A549 (cell line): ENCODE measurements at regions not wholly inside any gene's neighbourhood (a gene's known extent, or its start where the extent isn't known, plus 50 kb on each side); places are given as distances from the start of the nearest gene placed in this dataset.
A peak's percentile ranks its signal among the peaks of the same experiment; 100 is the strongest.

ENCODE experiments used
- ATAC-seq, 2 experiments: fragments of 200-7000 bp in 1 of 2; fragments of >200 bp in 1 of 2; cut with Nextera tagmentation in 1 of 2; cut with Tn5 transposase in 1 of 2; 3 replicates each; pipeline versions ENCODE4 v1.8.0 to v1.9.1; 2018 to 2020; ENCODE audit warnings: mild to moderate bottlenecking in 1 of 2, moderate library complexity in 1 of 2
- CTCF ChIA-PET: fragments of 300-600 bp; sonication (Branson Sonifier 250); formaldehyde crosslinking; extraction: SDS; loops from one replicate; lab custom pipeline; 2021; ENCODE audit warnings: antibody characterized with exemption, inconsistent platforms; lab: Yijun Ruan, JAX
- POLR2A ChIA-PET: fragments of 350-600 bp; formaldehyde crosslinking; extraction: SDS; loops from one replicate; lab custom pipeline; 2021; ENCODE audit warnings: antibody characterized with exemption, inconsistent platforms; lab: Yijun Ruan, JAX
- DNase-seq, 2 experiments: peaks; one replicate each; pipeline versions ENCODE4 v3.0.0 to v3.0.0-alpha.2; 2011 to 2016; ENCODE audit warnings: low read depth in 1 of 2, low spot score in 1 of 2
- FAIRE-seq: peaks from 2 replicates; lab custom pipeline; 2011; peaks lifted over from hg19 to GRCh38; lab: Jason Lieb, UNC
- H3K27ac ChIP-seq, 2 experiments: fragments of >200 bp; sonication (Bioruptor Twin); formaldehyde crosslinking; 3 replicates each; pipeline ENCODE4 v1.5.1; 2016 to 2017
- H3K4me1 ChIP-seq: fragments of >200 bp; sonication (Bioruptor Twin); formaldehyde crosslinking; 3 replicates; pipeline ENCODE4 v1.6.1; 2016
- H3K4me2 ChIP-seq: fragments of >200 bp; sonication (Bioruptor Twin); formaldehyde crosslinking; 3 replicates; pipeline ENCODE4 v1.6.1; 2016
- H3K4me3 ChIP-seq: fragments of >200 bp; sonication (Bioruptor Twin); formaldehyde crosslinking; 3 replicates; pipeline ENCODE4 v1.5.1; 2016
- H3K9me3 ChIP-seq: fragments of >200 bp; sonication (Bioruptor Twin); formaldehyde crosslinking; 3 replicates; pipeline ENCODE4 v1.6.1; 2016
- CHD2 ChIP-seq: fragments of 150-350 bp; IDR thresholded peaks from 2 replicates; pipeline ENCODE4 v1.6.1; 2014; ENCODE audit warnings: low read length; ENCODE audit not compliant: partially characterized antibody
- ESRRA ChIP-seq: fragments of 150-350 bp; IDR thresholded peaks from 2 replicates; pipeline ENCODE4 v1.6.1; 2014; ENCODE audit warnings: mild to moderate bottlenecking, low read length, borderline replicate concordance
- FOSB ChIP-seq: fragments of 250-450 bp; sonication (Bioruptor Pico); IDR thresholded peaks from 2 replicates; pipeline ENCODE4 v1.5.0; 2020; ENCODE audit warnings: mild to moderate bottlenecking, moderate library complexity
- FOSL2 ChIP-seq, 2 experiments: fragments of 450-650 bp in 1 of 2; fragments of >200 bp in 1 of 2; sonication (Bioruptor Twin) in 1 of 2; formaldehyde crosslinking; IDR thresholded peaks; 2 replicates each; pipeline versions ENCODE4 v1.5.0 to v1.6.1; 2016 to 2020; ENCODE audit warnings: mild to moderate bottlenecking in 1 of 2, moderate library complexity in 1 of 2
- GATA3 ChIP-seq: IDR thresholded peaks from 2 replicates; pipeline ENCODE4 v1.6.1; 2012; ENCODE audit warnings: borderline replicate concordance
- HDAC2 ChIP-seq: fragments of 200-600 bp; sonication (generic); IDR thresholded peaks from 2 replicates; pipeline ENCODE4 v1.6.1; 2016
- HOXA7 ChIP-seq: fragments of 250-450 bp; sonication (Bioruptor Pico); IDR thresholded peaks from 2 replicates; pipeline ENCODE4 v1.5.0; 2020; ENCODE audit warnings: mild to moderate bottlenecking, moderate library complexity
- HOXB13 ChIP-seq: fragments of 250-450 bp; sonication (Bioruptor Pico); IDR thresholded peaks from 2 replicates; pipeline ENCODE4 v1.5.0; 2020; ENCODE audit warnings: low read depth, mild to moderate bottlenecking, moderate library complexity
- HOXB5 ChIP-seq: fragments of 250-450 bp; sonication (Bioruptor Pico); IDR thresholded peaks from 2 replicates; pipeline ENCODE4 v1.5.0; 2020; ENCODE audit warnings: mild to moderate bottlenecking, moderate library complexity
- KDM1A ChIP-seq: fragments of 200-600 bp; sonication (generic); IDR thresholded peaks from 2 replicates; pipeline ENCODE4 v1.6.1; 2016; ENCODE audit warnings: low read depth, mild to moderate bottlenecking
- KDM5A ChIP-seq: fragments of 200-600 bp; sonication (generic); IDR thresholded peaks from 2 replicates; pipeline ENCODE4 v1.6.1; 2016; ENCODE audit warnings: antibody characterized with exemption, mild to moderate bottlenecking
- MAFK ChIP-seq: fragments of 450-650 bp; IDR thresholded peaks from 2 replicates; pipeline ENCODE4 v1.6.1; 2014; ENCODE audit not compliant: partially characterized antibody
- MYC ChIP-seq: IDR thresholded peaks from 2 replicates; pipeline ENCODE4 v1.6.1; 2012; ENCODE audit warnings: mild to moderate bottlenecking, inconsistent platforms, low read length, improper control_type of control experiment, borderline replicate concordance
- NFE2L2 ChIP-seq: fragments of 150-350 bp; conservative IDR thresholded peaks from 2 replicates; pipeline ENCODE4 v1.6.1; 2014; ENCODE audit warnings: low read length
- NR3C1 ChIP-seq: fragments of >200 bp; sonication (Bioruptor Twin); formaldehyde crosslinking; IDR thresholded peaks from 3 replicates; pipeline ENCODE4 v1.6.1; 2017
- PHF8 ChIP-seq: fragments of 200-600 bp; sonication (generic); IDR thresholded peaks from 2 replicates; pipeline ENCODE4 v1.6.1; 2016; ENCODE audit warnings: low read depth, mild to moderate bottlenecking, antibody characterized with exemption, moderate library complexity, borderline replicate concordance
- POLR2AphosphoS2 ChIP-seq: conservative IDR thresholded peaks from 2 replicates; pipeline ENCODE4 v1.6.1; 2012; ENCODE audit warnings: low read length, improper control_type of control experiment, inconsistent platforms
- RCOR1 ChIP-seq: fragments of 150-350 bp; IDR thresholded peaks from 2 replicates; pipeline ENCODE4 v1.6.1; 2014; ENCODE audit warnings: antibody characterized with exemption, low read length, low read depth
- RNF2 ChIP-seq: fragments of 200-600 bp; sonication (generic); IDR thresholded peaks from 2 replicates; pipeline ENCODE4 v1.6.1; 2016; ENCODE audit warnings: low read depth, mild to moderate bottlenecking, antibody characterized with exemption, moderate library complexity, borderline replicate concordance
- ZC3H11A ChIP-seq: fragments of 450-650 bp; IDR thresholded peaks from 2 replicates; pipeline ENCODE4 v1.6.1; 2014; ENCODE audit warnings: antibody characterized with exemption, mild to moderate bottlenecking
- ZFP36 ChIP-seq: fragments of 450-650 bp; IDR thresholded peaks from 2 replicates; pipeline ENCODE4 v1.6.1; 2014; ENCODE audit warnings: borderline replicate concordance; ENCODE audit not compliant: partially characterized antibody
- ZNF302 ChIP-seq: fragments of 250-450 bp; sonication (Bioruptor Pico); IDR thresholded peaks from 2 replicates; pipeline ENCODE4 v1.9.0; 2021; ENCODE audit warnings: inconsistent platforms, mild to moderate bottlenecking, moderate library complexity
- ZSCAN20 ChIP-seq: fragments of 250-450 bp; sonication (Bioruptor Pico); IDR thresholded peaks from 2 replicates; pipeline ENCODE4 v1.8.0; 2022; ENCODE audit warnings: mild to moderate bottlenecking, moderate library complexity
- WGBS: methylation state at CpG from one replicate; pipeline ENCODE4 v1.1.6; 2017; ENCODE audit errors: missing lambda C conversion rate; 5-methylcytosine and 5-hydroxymethylcytosine counted together
- TF ChIP-seq, protein P1 (sequence below): fragments of 250-450 bp; sonication (Bioruptor Pico); IDR thresholded peaks from 2 replicates; pipeline ENCODE4 v1.5.0; 2021; ENCODE audit warnings: mild to moderate bottlenecking, moderate library complexity, borderline replicate concordance
- TF ChIP-seq, protein P2 (sequence below): fragments of 450-650 bp; IDR thresholded peaks from 2 replicates; pipeline ENCODE4 v1.6.1; 2014; ENCODE audit warnings: antibody characterized with exemption
- TF ChIP-seq, protein P3 (sequence below): fragments of 200-600 bp; sonication (generic); IDR thresholded peaks from 2 replicates; pipeline ENCODE4 v1.6.1; 2016; ENCODE audit warnings: antibody characterized with exemption, mild to moderate bottlenecking, moderate library complexity
- TF ChIP-seq, protein P4 (sequence below): fragments of >200 bp; sonication (Bioruptor Twin); formaldehyde crosslinking; IDR thresholded peaks from 3 replicates; pipeline ENCODE4 v1.6.1; 2016
- TF ChIP-seq, protein P5 (sequence below): IDR thresholded peaks from 2 replicates; pipeline ENCODE4 v1.6.1; 2012

DNA sequence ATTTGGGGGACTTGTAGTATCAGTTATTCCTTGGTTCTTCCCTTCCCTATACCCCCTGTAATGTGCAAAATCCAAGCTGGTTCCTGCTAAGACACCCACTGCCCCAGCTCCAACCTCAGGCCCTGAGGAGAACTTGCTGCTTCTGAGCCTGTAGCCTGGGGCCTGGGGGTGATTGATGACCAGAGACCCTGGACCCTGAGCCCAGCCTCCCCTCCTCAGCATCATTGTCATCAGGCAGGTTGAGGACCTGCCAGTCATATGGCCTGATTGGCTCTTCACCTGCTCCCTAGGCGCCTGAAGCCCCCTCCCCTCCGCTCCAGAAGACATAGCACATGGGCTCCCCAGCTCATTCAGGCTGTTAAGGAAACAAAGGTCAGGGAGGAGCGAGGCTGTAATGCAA is 73.8 kb upstream of the YWHAQ start:
- no peak for FAIRE-seq
- CTCF ChIA-PET, result interaction anchor here (0.6 to 3.8 kb wide), 10 partner anchors 10 to 413 kb away, joined by 3 to 27 read pairs (median 6); no protein-coding TSS in a partner anchor

DNA sequence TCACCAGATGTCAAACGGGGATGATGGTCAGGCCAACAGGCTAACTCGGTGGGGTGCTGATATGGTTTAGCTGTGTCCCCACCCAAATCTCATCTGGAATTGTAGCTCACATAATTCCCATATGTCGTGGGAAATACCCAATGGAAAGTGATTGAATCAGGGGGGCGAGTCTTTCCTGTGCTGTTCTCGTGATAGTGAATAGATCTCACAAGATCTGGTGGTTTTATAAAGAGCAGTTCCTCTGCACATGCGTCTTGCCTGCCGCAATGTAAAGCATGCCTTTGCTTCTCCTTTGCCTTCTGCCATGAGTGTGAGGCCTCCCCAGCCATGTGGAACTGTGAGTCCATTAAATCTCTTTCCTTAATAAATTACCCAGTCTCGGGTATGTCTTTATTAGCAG is 74.4 kb upstream of the YWHAQ start:
- Histone ChIP-seq H3K27ac (peak overlapping the region; percentile 91 to 95), H3K9me3 (0 out of 3 replicates have a peak, but pooled peaks cover 3% of the 10 kb centered on the region), H3K4me1 (peaks cover 34% of the 10 kb centered on the region), H3K4me2 (no peak overlapping the region), H3K4me3 (no peak overlapping the region)
- ATAC-seq (no peak), FAIRE-seq (no peak), DNase-seq (no peak)
- ChIA-PET POLR2A (interaction anchor here (0.7 kb wide), 1 partner anchor 74 kb away, joined by 3 read pairs; the partner anchor contains the start of gene YWHAQ), CTCF (interaction anchor here (0.6 to 3.8 kb wide), 5 partner anchors 9 to 65 kb away, joined by 3 to 27 read pairs (median 6); no protein-coding TSS in a partner anchor)
- WGBS, result 89% methylated on average over 8 of the region's 8 CpGs
- TF ChIP-seq FOSB (CRISPR knock-in tag) (no peak), FOSL2 (IDR thresholded peaks at IDR 0.05) (no peak), FOSL2 (CRISPR knock-in tag; IDR thresholded peaks at IDR 0.05) (no peak), KDM1A (no peak), KDM5A (no peak), CHD2 (no peak), MYC (no peak), ZSCAN20 (CRISPR knock-in tag) (no peak), HOXA7 (CRISPR knock-in tag) (no peak), PHF8 (no peak), HOXB5 (no peak), ZFP36 (no peak), MAFK (no peak), HDAC2 (no peak), GATA3 (no peak)
- TF ChIP-seq, protein P1, sequence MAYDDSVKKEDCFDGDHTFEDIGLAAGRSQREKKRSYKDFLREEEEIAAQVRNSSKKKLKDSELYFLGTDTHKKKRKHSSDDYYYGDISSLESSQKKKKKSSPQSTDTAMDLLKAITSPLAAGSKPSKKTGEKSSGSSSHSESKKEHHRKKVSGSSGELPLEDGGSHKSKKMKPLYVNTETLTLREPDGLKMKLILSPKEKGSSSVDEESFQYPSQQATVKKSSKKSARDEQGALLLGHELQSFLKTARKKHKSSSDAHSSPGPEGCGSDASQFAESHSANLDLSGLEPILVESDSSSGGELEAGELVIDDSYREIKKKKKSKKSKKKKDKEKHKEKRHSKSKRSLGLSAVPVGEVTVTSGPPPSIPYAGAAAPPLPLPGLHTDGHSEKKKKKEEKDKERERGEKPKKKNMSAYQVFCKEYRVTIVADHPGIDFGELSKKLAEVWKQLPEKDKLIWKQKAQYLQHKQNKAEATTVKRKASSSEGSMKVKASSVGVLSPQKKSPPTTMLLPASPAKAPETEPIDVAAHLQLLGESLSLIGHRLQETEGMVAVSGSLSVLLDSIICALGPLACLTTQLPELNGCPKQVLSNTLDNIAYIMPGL (CRISPR knock-in tag), result no peak

More for the DNA sequence above, 73.8 kb upstream of the YWHAQ start:
- 93% methylated on average over 3 of the region's 3 CpGs for WGBS
- POLR2A ChIA-PET, result interaction anchor here (2.6 kb wide), 1 partner anchor 74 kb away, joined by 44 read pairs; the partner anchor contains the start of gene YWHAQ
- no peak for ATAC-seq
- H3K9me3 ChIP-seq, result 0 out of 3 replicates have a peak, but pooled peaks cover under 1% of the 10 kb centered on the region
- no peak overlapping the region for H3K4me3 ChIP-seq
- peak overlapping the region; percentile 83; the same call in 2 of the 3 replicates for H3K4me2 ChIP-seq
- no peak for DNase-seq
- peaks cover 38% of the 10 kb centered on the region for H3K4me1 ChIP-seq
- peak overlapping the region; percentile 91 to 95 for H3K27ac ChIP-seq
- no peak for TF ChIP-seq MAFK
- no peak for TF ChIP-seq HOXB5
- TF ChIP-seq ZNF302, result no peak
- no peak for TF ChIP-seq HDAC2
- no peak for TF ChIP-seq ZSCAN20 (CRISPR knock-in tag)
- no peak for TF ChIP-seq HOXB13 (CRISPR knock-in tag)
- TF ChIP-seq, protein P2, sequence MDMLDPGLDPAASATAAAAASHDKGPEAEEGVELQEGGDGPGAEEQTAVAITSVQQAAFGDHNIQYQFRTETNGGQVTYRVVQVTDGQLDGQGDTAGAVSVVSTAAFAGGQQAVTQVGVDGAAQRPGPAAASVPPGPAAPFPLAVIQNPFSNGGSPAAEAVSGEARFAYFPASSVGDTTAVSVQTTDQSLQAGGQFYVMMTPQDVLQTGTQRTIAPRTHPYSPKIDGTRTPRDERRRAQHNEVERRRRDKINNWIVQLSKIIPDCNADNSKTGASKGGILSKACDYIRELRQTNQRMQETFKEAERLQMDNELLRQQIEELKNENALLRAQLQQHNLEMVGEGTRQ, result no peak
- TF ChIP-seq, protein P3, sequence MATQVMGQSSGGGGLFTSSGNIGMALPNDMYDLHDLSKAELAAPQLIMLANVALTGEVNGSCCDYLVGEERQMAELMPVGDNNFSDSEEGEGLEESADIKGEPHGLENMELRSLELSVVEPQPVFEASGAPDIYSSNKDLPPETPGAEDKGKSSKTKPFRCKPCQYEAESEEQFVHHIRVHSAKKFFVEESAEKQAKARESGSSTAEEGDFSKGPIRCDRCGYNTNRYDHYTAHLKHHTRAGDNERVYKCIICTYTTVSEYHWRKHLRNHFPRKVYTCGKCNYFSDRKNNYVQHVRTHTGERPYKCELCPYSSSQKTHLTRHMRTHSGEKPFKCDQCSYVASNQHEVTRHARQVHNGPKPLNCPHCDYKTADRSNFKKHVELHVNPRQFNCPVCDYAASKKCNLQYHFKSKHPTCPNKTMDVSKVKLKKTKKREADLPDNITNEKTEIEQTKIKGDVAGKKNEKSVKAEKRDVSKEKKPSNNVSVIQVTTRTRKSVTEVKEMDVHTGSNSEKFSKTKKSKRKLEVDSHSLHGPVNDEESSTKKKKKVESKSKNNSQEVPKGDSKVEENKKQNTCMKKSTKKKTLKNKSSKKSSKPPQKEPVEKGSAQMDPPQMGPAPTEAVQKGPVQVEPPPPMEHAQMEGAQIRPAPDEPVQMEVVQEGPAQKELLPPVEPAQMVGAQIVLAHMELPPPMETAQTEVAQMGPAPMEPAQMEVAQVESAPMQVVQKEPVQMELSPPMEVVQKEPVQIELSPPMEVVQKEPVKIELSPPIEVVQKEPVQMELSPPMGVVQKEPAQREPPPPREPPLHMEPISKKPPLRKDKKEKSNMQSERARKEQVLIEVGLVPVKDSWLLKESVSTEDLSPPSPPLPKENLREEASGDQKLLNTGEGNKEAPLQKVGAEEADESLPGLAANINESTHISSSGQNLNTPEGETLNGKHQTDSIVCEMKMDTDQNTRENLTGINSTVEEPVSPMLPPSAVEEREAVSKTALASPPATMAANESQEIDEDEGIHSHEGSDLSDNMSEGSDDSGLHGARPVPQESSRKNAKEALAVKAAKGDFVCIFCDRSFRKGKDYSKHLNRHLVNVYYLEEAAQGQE, result no peak
- TF ChIP-seq, protein P4, sequence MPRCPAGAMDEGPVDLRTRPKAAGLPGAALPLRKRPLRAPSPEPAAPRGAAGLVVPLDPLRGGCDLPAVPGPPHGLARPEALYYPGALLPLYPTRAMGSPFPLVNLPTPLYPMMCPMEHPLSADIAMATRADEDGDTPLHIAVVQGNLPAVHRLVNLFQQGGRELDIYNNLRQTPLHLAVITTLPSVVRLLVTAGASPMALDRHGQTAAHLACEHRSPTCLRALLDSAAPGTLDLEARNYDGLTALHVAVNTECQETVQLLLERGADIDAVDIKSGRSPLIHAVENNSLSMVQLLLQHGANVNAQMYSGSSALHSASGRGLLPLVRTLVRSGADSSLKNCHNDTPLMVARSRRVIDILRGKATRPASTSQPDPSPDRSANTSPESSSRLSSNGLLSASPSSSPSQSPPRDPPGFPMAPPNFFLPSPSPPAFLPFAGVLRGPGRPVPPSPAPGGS, result no peak
- TF ChIP-seq GATA3, result no peak
- TF ChIP-seq PHF8, result no peak
- TF ChIP-seq RCOR1, result no peak
- no peak for TF ChIP-seq POLR2AphosphoS2
- TF ChIP-seq ESRRA, result no peak
- TF ChIP-seq NR3C1, result no peak
- TF ChIP-seq RNF2, result no peak
- TF ChIP-seq, protein P5, sequence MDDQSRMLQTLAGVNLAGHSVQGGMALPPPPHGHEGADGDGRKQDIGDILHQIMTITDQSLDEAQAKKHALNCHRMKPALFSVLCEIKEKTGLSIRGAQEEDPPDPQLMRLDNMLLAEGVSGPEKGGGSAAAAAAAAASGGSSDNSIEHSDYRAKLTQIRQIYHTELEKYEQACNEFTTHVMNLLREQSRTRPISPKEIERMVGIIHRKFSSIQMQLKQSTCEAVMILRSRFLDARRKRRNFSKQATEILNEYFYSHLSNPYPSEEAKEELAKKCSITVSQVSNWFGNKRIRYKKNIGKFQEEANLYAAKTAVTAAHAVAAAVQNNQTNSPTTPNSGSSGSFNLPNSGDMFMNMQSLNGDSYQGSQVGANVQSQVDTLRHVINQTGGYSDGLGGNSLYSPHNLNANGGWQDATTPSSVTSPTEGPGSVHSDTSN, result no peak
- TF ChIP-seq ZC3H11A, result no peak
- no peak for TF ChIP-seq NFE2L2
- TF ChIP-seq FOSL2 (IDR thresholded peaks at IDR 0.05), result no peak
- no peak for TF ChIP-seq FOSL2 (CRISPR knock-in tag; IDR thresholded peaks at IDR 0.05)
- TF ChIP-seq, all 56 proteins: peak for 0
